ENCODE measurements at regions not wholly inside any gene's neighbourhood (a gene's known extent, or its start where the extent isn't known, plus 50 kb on each side); places are given as distances from the start of the nearest gene placed in this dataset.
"Not testable (repeated sequence)": the region's sequence is repeated elsewhere in the genome, so short reads cannot be mapped to it uniquely, and the experiment has no call there.

DNA sequence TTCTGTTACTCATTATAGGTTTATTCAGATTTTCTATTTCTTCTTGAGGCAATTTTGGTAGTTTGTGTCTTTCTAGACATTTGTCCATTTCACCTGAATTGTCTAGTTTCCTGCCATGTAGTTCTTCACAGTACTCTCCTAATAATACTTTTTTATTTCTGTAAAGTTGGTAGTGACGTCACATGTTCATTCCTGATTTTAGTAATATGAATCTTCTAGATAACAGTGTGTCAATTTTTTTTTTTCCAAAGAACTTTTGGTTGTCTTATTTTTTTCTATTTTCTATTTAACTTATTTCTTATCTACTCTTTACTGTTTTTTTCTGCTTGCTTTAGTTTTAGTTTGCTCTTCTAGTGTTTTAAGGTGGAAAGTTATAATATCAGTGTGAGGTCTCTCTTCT is 197.3 kb upstream of the SHH start:
- no peaks in the 10 kb centered on the region for H3K4me1 ChIP-seq (ENCODE audit: insufficient read depth)
- TF ChIP-seq, protein P1, sequence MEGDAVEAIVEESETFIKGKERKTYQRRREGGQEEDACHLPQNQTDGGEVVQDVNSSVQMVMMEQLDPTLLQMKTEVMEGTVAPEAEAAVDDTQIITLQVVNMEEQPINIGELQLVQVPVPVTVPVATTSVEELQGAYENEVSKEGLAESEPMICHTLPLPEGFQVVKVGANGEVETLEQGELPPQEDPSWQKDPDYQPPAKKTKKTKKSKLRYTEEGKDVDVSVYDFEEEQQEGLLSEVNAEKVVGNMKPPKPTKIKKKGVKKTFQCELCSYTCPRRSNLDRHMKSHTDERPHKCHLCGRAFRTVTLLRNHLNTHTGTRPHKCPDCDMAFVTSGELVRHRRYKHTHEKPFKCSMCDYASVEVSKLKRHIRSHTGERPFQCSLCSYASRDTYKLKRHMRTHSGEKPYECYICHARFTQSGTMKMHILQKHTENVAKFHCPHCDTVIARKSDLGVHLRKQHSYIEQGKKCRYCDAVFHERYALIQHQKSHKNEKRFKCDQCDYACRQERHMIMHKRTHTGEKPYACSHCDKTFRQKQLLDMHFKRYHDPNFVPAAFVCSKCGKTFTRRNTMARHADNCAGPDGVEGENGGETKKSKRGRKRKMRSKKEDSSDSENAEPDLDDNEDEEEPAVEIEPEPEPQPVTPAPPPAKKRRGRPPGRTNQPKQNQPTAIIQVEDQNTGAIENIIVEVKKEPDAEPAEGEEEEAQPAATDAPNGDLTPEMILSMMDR (IDR thresholded peaks at IDR 0.05): no peak
- TF ChIP-seq POLR2A (IDR thresholded peaks at IDR 0.05) (no peak), EP300 (IDR thresholded peaks at IDR 0.05) (no peak)
- no peaks in the 10 kb centered on the region for H3K36me3 ChIP-seq
- no peaks in the 10 kb centered on the region for H3K27me3 ChIP-seq
- 55 to 65% (median 63%) methylated on average over 1 of the region's 1 CpG for WGBS, 3 donors
- DNase-seq: no peak
- no peak overlapping the region for H3K4me3 ChIP-seq
- intact Hi-C loops (cut with DNase I): no loop called here
- H3K9me3 ChIP-seq: no peaks in the 10 kb centered on the region
- no peak overlapping the region for H3K27ac ChIP-seq

DNA sequence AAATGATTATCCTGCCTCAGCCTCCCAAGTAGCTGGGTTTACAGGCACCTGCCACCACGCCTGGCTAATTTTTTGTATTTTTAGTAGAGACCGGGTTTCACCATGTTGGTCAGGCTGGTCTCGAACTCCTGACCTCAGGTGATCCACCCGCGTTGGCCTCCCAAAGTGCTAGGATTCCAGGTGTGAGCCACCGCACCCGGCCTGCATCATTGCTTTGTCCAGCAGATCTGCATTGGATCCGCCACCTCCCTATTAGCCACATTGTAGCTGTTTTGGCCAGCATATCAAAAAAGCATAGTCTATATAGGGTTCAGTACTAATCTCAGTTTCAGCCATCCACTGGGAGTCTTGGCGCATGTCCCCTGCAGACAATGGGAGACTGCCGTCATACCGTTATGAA is 194.6 kb upstream of the SHH start:
- H3K4me1 ChIP-seq (ENCODE audit: insufficient read depth); intact Hi-C loops (cut with DNase I); H3K27ac ChIP-seq; H3K36me3 ChIP-seq; H3K9me3 ChIP-seq; H3K27me3 ChIP-seq; DNase-seq; H3K4me3 ChIP-seq: not testable (repeated sequence)
- 93 to 95% (median 93%) methylated on average over 11 of the region's 11 CpGs for WGBS, 3 donors

DNA sequence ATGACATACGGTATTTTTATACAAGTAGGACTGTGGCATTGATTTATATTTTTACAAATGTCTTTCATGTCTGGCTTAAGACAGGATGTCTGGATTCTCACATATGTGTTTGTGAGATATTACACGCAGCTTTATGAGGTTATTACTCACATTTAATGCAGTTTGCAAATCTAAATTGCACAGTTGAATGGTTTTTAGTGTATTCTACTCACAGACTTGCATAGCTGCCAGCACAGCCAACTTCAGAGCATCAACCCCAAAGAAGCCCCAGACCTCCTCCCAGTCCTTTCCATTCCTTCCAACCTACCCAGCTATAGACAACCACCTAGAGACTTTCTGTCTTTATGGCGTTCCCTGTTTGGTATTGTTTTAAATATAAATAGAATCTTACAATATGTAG is 193.8 kb upstream of the SHH start:
- no peak for DNase-seq
- TF ChIP-seq POLR2A (IDR thresholded peaks at IDR 0.05): no peak
- TF ChIP-seq EP300 (IDR thresholded peaks at IDR 0.05): no peak
- TF ChIP-seq, protein P1 (IDR thresholded peaks at IDR 0.05): no peak
- 75 to 84% (median 77%) methylated on average over 3 of the region's 3 CpGs for WGBS, 3 donors
- Histone ChIP-seq H3K36me3 (no peaks in the 10 kb centered on the region), H3K4me1 (ENCODE audit: insufficient read depth) (no peaks in the 10 kb centered on the region), H3K27me3 (no peaks in the 10 kb centered on the region), H3K27ac (no peak overlapping the region), H3K9me3 (no peaks in the 10 kb centered on the region), H3K4me3 (no peak overlapping the region)
- intact Hi-C loops (cut with DNase I): no loop called here

DNA sequence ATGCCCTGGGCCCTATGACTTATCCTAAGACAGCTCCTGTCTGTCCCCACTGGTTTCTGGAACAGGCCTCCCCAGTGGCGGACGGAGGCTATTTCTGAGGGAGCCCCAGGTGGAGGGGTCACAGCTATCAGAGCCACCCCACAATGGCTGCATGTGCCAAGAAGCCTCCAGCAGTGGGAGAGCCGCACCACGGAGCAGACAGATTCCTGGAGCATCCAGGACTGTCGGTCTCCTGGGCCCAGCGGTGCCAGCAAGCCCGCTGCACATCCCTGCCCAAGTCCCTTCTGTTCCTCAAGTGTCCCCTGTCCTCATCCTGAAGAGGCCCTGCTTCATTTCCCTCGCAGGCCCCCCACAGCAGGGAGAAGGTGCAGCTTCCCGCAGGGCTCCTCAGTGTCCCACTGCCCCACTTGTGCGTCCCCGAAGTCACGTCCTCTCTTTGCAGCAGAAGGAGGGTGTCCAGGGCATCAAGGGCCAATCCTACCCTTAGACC is 193.0 kb upstream of the SHH start:
- H3K4me3 ChIP-seq: no peak overlapping the region
- intact Hi-C loops (cut with DNase I): no loop called here
- TF ChIP-seq EP300 (IDR thresholded peaks at IDR 0.05) (no peak), POLR2A (IDR thresholded peaks at IDR 0.05) (no peak)
- TF ChIP-seq, protein P1 (IDR thresholded peaks at IDR 0.05): no peak
- WGBS, 3 donors: 79 to 83% (median 81%) methylated on average over 12 of the region's 12 CpGs
- no peaks in the 10 kb centered on the region for H3K4me1 ChIP-seq (ENCODE audit: insufficient read depth)
- no peaks in the 10 kb centered on the region for H3K27me3 ChIP-seq
- H3K9me3 ChIP-seq: no peaks in the 10 kb centered on the region
- no peak for DNase-seq
- no peak overlapping the region for H3K27ac ChIP-seq
- H3K36me3 ChIP-seq: no peaks in the 10 kb centered on the region

DNA sequence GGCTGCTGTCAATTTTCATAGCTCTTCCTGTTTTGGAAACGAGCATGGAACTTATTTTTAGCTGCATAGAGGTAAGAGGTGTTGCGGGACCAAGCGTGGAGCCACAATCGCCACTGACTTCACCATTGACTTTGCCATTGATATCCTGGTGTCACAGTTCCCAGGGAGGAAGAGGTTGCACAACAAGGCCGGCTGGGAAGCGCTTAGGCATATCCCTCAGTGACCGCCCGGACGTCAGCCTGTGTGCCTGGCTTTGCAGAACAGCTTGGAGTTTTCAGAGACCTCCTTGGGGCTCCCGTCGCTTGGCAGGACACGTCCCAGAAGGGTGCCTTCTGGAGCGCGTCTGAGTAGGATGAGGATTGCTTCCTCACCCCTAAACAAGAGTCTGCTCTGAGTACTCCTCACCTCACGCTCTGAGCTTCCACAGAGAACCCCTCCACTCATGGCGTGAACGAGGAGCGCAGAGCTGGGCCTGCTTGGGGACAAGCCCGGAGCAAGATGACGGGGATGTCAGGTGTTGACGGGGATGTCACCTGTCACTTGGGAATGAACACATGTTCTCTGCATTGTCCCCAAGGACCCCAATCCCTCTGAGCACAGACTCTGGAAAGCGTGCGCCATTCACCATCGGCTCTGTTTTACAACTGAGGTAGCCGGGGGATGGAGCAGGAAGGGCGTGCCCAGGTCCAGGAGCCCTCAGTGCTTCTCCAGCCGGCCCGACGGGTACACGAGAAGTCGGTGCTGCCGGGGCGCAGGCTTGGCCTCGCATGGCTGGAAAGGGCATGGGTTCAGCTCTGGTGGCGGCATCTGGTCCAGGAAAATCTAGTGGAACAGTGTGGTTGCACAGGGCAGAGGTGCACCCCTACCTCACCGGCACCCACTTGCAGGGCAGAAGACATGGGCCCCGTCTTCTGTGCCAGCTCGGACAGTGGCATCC is 192.3 kb upstream of the SHH start:
- Histone ChIP-seq H3K4me1 (ENCODE audit: insufficient read depth) (no peaks in the 10 kb centered on the region), H3K9me3 (no peaks in the 10 kb centered on the region), H3K36me3 (no peaks in the 10 kb centered on the region), H3K27me3 (no peaks in the 10 kb centered on the region), H3K4me3 (no peak overlapping the region), H3K27ac (no peak overlapping the region)
- TF ChIP-seq EP300 (IDR thresholded peaks at IDR 0.05) (no peak), POLR2A (IDR thresholded peaks at IDR 0.05) (no peak)
- TF ChIP-seq, protein P1 (IDR thresholded peaks at IDR 0.05): no peak
- 87 to 88% (median 87%) methylated on average over 38 of the region's 38 CpGs for WGBS, 3 donors
- intact Hi-C loops (cut with DNase I): no loop called here
- peak in 1 of 5 donors; percentile 13 for DNase-seq

All from ovary (tissue), 7 donors.